ENCODE measurements at regions not wholly inside any gene's neighbourhood (a gene's known extent, or its start where the extent isn't known, plus 50 kb on each side); places are given as distances from the start of the nearest gene placed in this dataset.

DNA sequence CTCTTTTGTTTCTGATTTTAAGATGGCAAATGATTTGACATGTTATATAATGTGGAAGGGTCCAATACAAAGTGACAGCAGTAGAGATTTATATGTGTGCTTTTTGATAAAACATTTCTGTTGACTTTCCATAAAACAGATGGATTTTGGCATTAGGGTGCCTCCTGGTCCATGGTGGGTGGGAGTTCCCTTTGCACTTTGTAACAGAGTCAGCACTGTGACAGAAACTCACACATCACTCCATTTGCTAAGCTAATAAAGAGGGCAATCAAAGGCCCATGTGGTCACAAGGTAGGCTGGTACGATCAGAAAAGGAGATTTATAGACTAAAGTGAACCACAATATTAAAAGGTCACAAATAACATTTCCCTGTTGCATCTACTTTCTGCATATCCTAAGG lies 93.3 kb upstream of the NT5C1B start:
- TF ChIP-seq, protein P1, sequence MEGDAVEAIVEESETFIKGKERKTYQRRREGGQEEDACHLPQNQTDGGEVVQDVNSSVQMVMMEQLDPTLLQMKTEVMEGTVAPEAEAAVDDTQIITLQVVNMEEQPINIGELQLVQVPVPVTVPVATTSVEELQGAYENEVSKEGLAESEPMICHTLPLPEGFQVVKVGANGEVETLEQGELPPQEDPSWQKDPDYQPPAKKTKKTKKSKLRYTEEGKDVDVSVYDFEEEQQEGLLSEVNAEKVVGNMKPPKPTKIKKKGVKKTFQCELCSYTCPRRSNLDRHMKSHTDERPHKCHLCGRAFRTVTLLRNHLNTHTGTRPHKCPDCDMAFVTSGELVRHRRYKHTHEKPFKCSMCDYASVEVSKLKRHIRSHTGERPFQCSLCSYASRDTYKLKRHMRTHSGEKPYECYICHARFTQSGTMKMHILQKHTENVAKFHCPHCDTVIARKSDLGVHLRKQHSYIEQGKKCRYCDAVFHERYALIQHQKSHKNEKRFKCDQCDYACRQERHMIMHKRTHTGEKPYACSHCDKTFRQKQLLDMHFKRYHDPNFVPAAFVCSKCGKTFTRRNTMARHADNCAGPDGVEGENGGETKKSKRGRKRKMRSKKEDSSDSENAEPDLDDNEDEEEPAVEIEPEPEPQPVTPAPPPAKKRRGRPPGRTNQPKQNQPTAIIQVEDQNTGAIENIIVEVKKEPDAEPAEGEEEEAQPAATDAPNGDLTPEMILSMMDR (IDR thresholded peaks at IDR 0.05; ENCODE audit: insufficient read depth, missing control alignments) = no peak
- DNase-seq (ENCODE audit: insufficient read length, low spot score) (no peak), FAIRE-seq (no peak)

DNA sequence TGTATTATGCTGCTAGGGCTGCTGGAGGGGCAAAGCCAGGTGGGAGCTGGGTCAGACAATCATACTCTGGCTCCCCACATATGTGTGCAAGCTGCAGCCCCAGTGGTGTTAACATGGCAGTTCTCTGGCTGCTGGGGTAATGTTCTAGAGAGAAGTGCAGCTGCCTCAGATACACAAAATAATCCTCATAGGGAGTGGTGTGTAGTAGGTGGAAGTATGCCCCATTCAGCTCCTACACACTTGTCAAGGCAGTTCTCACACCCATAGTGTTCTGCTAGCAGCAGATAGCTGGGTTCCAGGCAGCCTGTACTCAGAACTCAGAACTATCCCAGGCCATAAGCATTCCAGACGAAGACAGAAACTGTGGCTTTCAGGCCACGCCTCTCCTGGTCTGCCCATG lies 87.9 kb upstream of the NT5C1B start:
- no peak for FAIRE-seq
- DNase-seq (ENCODE audit: insufficient read length, low spot score) = no peak
- TF ChIP-seq, protein P1 (IDR thresholded peaks at IDR 0.05; ENCODE audit: insufficient read depth, missing control alignments) = no peak

DNA sequence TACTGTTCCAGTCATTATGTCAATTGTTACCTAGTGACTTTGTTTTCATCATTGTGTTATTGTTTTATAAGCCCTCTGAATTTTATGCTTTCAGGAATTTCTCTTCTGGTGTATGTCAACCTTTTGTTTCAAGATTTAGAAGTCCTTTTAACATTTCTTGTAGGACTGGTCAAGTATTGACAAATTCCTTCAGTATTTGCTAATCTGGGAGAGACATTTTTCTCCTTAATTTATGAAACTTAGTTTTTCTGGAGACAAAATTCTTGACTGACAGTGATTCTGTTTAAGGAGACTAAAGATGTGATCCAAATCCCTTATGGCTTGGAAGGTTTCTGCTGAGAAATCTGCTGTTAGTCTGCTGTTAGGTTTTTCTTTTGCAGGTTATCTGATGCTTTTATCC lies 84.9 kb upstream of the NT5C1B start:
- no peak for DNase-seq (ENCODE audit: insufficient read length, low spot score)
- no peak for FAIRE-seq
- TF ChIP-seq, protein P1 (IDR thresholded peaks at IDR 0.05; ENCODE audit: insufficient read depth, missing control alignments) = no peak

DNA sequence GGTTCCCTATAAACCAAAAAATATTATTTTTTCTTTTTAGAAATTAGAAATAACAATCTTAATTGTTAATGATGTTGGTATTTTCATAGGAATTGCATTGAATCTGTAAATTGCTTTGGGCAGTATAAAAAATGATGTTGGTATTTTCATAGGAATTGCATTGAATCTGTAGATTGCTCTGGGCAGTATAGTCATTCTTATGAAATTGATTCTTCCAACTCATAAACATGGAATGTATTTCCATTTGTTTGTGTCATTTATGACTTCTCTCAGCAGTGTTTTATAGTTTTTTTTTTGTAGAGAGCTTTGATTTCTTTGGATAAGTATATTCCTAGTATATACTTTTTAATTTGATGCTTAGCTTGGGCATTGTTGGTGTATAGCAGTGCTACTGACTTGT lies 82.0 kb upstream of the NT5C1B start:
- FAIRE-seq (no peak), DNase-seq (ENCODE audit: insufficient read length, low spot score) (no peak)
- TF ChIP-seq, protein P1 (IDR thresholded peaks at IDR 0.05; ENCODE audit: insufficient read depth, missing control alignments) = no peak

DNA sequence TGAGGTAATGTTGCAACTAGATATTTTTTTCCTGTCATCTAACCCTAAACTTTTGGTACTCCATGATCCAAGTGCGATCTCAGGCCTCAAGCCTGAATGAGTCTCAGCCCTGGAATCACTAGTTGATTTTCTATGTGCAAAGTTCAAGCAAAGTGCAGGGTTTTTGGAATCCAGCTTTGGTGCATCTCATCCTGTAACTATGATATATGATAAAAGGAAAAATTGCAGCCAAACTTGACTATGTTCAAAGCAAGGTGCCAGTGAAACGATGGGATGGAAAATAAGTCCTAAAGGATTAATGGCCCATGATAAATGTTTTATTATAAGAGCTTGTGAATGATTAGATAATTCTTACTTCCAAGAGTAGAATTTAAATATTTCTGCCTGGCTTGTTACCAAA lies 78.9 kb upstream of the NT5C1B start:
- DNase-seq (ENCODE audit: insufficient read length, low spot score) = no peak
- FAIRE-seq = no peak
- TF ChIP-seq, protein P1 (IDR thresholded peaks at IDR 0.05; ENCODE audit: insufficient read depth, missing control alignments) = no peak

DNA sequence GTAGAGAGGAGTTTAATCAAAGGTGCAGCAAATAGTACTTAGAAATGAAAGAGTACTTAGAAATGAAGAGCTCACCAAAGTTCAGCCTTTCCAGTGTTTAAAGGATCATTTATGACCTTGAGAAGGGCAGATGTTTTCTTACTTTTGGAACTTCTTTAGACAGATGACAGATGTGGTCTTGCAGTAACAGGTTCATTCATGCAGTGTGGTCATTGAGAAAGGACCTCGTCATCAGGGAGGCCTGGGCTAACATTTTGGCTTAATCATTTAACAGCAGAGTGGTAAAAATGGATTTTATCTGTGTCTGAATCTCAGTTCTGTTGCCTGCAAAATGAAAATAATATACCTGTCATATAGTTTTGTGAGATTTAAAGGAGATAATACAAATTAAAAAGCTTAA lies 75.1 kb upstream of the NT5C1B start:
- DNase-seq (ENCODE audit: insufficient read length, low spot score) (no peak), FAIRE-seq (no peak)
- TF ChIP-seq, protein P1 (IDR thresholded peaks at IDR 0.05; ENCODE audit: insufficient read depth, missing control alignments) = no peak

DNA sequence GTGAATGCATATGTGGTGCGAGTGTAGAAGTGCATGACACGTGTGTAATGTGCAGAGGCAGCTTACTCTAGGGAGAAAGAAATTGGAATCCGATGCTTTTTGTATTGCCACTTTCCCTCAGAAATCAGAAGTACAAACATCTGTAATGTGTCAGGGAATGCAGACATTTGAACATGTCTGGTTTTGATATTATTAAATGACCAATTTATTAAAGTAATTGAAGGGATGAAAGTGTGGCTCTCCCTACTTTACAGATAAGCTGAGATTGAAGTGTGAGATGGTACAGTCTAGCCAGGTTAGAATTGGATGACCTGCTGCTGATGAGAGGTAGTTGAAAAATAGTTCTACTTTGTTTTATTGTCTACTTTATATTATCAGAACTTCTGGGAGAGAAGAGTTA lies 74.5 kb upstream of the NT5C1B start:
- TF ChIP-seq, protein P1 (IDR thresholded peaks at IDR 0.05; ENCODE audit: insufficient read depth, missing control alignments) = no peak
- DNase-seq (ENCODE audit: insufficient read length, low spot score) (no peak), FAIRE-seq (no peak)

Measured in D721Med (cell line).